ENCODE measurements at regions not wholly inside any gene's neighbourhood (a gene's known extent, or its start where the extent isn't known, plus 50 kb on each side); places are given as distances from the start of the nearest gene placed in this dataset.

DNA sequence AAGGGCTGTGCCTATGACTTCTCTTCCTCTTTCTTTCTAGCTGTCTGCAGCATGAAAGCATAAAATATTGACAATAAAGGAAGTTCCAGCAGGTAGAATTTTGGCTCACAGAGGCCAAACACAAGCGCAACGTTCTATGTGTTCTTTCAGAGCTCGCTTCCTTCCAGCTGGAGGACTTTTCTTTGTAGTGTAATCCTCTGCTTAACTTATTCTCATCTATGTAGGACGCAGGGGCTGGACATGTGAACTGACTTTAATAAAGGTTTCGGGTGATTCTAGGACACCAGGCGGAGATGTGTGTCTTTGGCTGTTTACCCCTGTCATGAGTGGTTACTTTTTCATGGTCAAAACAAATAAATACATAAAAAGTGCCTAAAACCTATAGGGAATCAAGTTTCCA, 191.5 kb upstream of the MAF start:
- ChIA-PET CTCF (no interaction called here), POLR2A (no interaction called here)
- no peak for DNase-seq (ENCODE audit: low read depth, low spot score)
- TF ChIP-seq, protein P1, sequence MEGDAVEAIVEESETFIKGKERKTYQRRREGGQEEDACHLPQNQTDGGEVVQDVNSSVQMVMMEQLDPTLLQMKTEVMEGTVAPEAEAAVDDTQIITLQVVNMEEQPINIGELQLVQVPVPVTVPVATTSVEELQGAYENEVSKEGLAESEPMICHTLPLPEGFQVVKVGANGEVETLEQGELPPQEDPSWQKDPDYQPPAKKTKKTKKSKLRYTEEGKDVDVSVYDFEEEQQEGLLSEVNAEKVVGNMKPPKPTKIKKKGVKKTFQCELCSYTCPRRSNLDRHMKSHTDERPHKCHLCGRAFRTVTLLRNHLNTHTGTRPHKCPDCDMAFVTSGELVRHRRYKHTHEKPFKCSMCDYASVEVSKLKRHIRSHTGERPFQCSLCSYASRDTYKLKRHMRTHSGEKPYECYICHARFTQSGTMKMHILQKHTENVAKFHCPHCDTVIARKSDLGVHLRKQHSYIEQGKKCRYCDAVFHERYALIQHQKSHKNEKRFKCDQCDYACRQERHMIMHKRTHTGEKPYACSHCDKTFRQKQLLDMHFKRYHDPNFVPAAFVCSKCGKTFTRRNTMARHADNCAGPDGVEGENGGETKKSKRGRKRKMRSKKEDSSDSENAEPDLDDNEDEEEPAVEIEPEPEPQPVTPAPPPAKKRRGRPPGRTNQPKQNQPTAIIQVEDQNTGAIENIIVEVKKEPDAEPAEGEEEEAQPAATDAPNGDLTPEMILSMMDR (IDR thresholded peaks at IDR 0.05; ENCODE audit: low read depth, low read length), result no peak
- H3K27ac ChIP-seq (ENCODE audit: low read depth, low read length), result no peak overlapping the region
- H3K27me3 ChIP-seq (ENCODE audit: control insufficient read depth, insufficient read depth, low read length), result no peaks in the 10 kb centered on the region
- no peak overlapping the region for H3K4me3 ChIP-seq (ENCODE audit: low read depth, low read length)
- H3K9me3 ChIP-seq (ENCODE audit: control insufficient read depth, insufficient read depth, low read length), result peaks cover 3% of the 10 kb centered on the region; the same call in 1 of the 2 replicates

DNA sequence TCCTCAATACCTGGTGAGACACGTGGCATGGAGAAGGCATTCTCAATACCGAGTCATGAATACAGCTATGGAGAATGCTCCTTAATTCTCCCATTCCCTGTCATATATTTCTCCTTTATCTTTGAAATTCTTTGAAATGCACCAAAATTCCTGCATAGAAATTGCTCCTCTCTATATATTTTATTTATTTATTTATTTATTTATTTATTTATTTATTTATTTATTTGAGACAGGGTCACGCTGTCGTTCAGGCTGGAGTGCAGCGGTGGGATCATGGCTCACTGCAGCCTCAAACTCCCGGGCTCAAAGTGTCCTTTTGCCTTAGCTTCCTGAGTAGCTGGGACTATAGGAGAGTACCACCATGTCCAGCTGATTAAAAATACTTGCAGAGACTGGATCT, 190.3 kb upstream of the MAF start:
- Histone ChIP-seq H3K9me3 (ENCODE audit: control insufficient read depth, insufficient read depth, low read length) (0 out of 2 replicates have a peak, but pooled peaks cover 1% of the 10 kb centered on the region), H3K27ac (ENCODE audit: low read depth, low read length) (no peak overlapping the region), H3K4me3 (ENCODE audit: low read depth, low read length) (no peak overlapping the region), H3K27me3 (ENCODE audit: control insufficient read depth, insufficient read depth, low read length) (no peaks in the 10 kb centered on the region)
- no peak for DNase-seq (ENCODE audit: low read depth, low spot score)
- POLR2A ChIA-PET, result no interaction called here
- TF ChIP-seq, protein P1 (IDR thresholded peaks at IDR 0.05; ENCODE audit: low read depth, low read length), result no peak
- CTCF ChIA-PET, result no interaction called here

DNA sequence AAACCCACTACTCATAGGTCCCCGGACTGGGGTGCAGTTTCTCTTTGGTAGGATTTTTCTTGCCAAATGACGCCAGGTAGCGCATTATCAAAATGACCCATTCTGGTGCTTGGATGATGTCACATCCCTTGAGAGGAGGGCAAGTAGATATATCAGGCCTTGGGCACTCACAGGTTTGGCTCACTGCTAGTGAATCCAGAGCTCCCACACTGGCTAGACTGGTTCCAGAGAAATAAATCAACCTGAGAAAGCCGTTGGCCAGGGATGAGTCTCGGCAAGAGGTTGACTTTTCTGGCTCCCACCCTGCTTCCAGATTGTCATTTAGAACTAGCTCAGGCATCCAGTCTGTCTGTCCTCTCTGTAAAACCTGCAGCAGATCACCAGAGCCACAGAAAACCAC, 188.4 kb upstream of the MAF start:
- TF ChIP-seq, protein P1 (IDR thresholded peaks at IDR 0.05; ENCODE audit: low read depth, low read length), result no peak
- no peaks in the 10 kb centered on the region for H3K9me3 ChIP-seq (ENCODE audit: control insufficient read depth, insufficient read depth, low read length)
- H3K27ac ChIP-seq (ENCODE audit: low read depth, low read length), result no peak overlapping the region
- ChIA-PET POLR2A (no interaction called here), CTCF (no interaction called here)
- DNase-seq (ENCODE audit: low read depth, low spot score), result no peak
- no peaks in the 10 kb centered on the region for H3K27me3 ChIP-seq (ENCODE audit: control insufficient read depth, insufficient read depth, low read length)
- no peak overlapping the region for H3K4me3 ChIP-seq (ENCODE audit: low read depth, low read length)

DNA sequence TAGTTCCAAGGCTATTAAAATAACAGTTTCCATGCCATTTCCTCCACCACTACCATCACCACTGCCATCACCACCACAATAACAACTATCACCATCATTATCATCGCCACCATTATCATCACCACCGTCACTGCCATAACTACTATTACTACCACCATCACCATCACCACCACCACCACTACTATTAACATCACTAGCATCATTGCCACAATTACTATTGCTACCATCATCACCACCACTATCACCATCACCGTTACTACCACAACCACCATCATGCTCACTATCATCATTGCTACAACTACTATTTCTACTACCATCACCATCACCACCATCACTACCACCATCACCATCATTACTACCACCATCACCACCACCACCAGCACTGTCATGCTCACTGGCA, 185.9 kb upstream of the MAF start:
- TF ChIP-seq, protein P1 (IDR thresholded peaks at IDR 0.05; ENCODE audit: low read depth, low read length), result no peak
- Histone ChIP-seq H3K27me3 (ENCODE audit: control insufficient read depth, insufficient read depth, low read length) (no peaks in the 10 kb centered on the region), H3K9me3 (ENCODE audit: control insufficient read depth, insufficient read depth, low read length) (no peaks in the 10 kb centered on the region), H3K27ac (ENCODE audit: low read depth, low read length) (no peak overlapping the region), H3K4me3 (ENCODE audit: low read depth, low read length) (no peak overlapping the region)
- CTCF ChIA-PET, result no interaction called here
- DNase-seq (ENCODE audit: low read depth, low spot score), result no peak
- POLR2A ChIA-PET, result no interaction called here

DNA sequence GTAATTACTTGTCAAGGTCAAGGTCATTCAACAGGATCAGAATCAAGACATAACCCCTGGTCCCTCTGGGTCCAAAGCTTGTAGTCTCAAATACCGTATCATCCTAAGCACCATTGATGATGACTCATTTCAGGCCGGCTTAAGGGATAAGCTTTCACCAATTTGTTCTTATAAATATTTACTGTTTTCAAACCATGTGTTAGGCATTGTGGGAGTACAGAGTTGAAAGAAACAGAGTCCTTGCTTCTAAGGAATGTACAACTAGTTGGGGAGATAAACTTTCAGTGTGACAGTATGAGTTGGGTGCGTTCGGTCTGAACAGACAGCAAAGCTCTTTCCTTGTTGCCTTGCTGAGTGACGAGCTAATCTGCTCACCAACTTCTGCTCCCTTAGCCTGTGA, 183.5 kb upstream of the MAF start:
- no peaks in the 10 kb centered on the region for H3K27me3 ChIP-seq (ENCODE audit: control insufficient read depth, insufficient read depth, low read length)
- DNase-seq (ENCODE audit: low read depth, low spot score), result no peak
- TF ChIP-seq, protein P1 (IDR thresholded peaks at IDR 0.05; ENCODE audit: low read depth, low read length), result no peak
- no peak overlapping the region for H3K4me3 ChIP-seq (ENCODE audit: low read depth, low read length)
- POLR2A ChIA-PET, result no interaction called here
- no peaks in the 10 kb centered on the region for H3K9me3 ChIP-seq (ENCODE audit: control insufficient read depth, insufficient read depth, low read length)
- CTCF ChIA-PET, result no interaction called here
- no peak overlapping the region for H3K27ac ChIP-seq (ENCODE audit: low read depth, low read length)
